Vagina (tissue), 2 donors: ENCODE measurements at regions not wholly inside any gene's neighbourhood (a gene's known extent, or its start where the extent isn't known, plus 50 kb on each side); places are given as distances from the start of the nearest gene placed in this dataset.

Experiments used
- CTCF ChIP-seq, 3 experiments: fragments of 450-650 bp in 2 of 3; fragments of 200-600 bp in 1 of 3; sonication (generic) in 1 of 3; IDR thresholded peaks; one replicate each; pipeline ENCODE4 v1.5.1; 2017 to 2019; ENCODE audit warnings: antibody characterized with exemption in 3 of 3, mild to moderate bottlenecking in 2 of 3, moderate library complexity in 2 of 3
- POLR2A ChIP-seq, 2 donors: fragments of 450-650 bp; IDR thresholded peaks; one replicate each; pipeline ENCODE4 v1.6.1; 2017; ENCODE audit warnings: antibody characterized with exemption in 2 of 2, mild to moderate bottlenecking in 2 of 2, moderate library complexity in 2 of 2
- POLR2AphosphoS5 ChIP-seq, 2 donors: sonication (generic); formaldehyde crosslinking; IDR thresholded peaks; one replicate each; pipeline ENCODE4 v1.9.0; 2017; ENCODE audit warnings: antibody characterized with exemption in 2 of 2, mild to moderate bottlenecking in 2 of 2, low read depth in 1 of 2; ENCODE audit not compliant: insufficient read depth in 1 of 2

- no peak for TF ChIP-seq CTCF (IDR thresholded peaks at IDR 0.05)
- TF ChIP-seq POLR2A (IDR thresholded peaks at IDR 0.05), result no peak
- no peak for TF ChIP-seq POLR2AphosphoS5 (IDR thresholded peaks at IDR 0.05; ENCODE audit: insufficient read depth in 1 of 2, low read depth in 1 of 2)
Measured at GRCh38 chr2:36123995-36124394, 231.6 kb upstream of the CRIM1 start.
